ENCODE measurements at regions not wholly inside any gene's neighbourhood (a gene's known extent, or its start where the extent isn't known, plus 50 kb on each side); places are given as distances from the start of the nearest gene placed in this dataset.

GRCh38 chr6:71047417-71047816, 90.6 kb upstream of the B3GAT2 start:
- TF ChIP-seq EZH2phosphoT487 (conservative IDR thresholded peaks at IDR 0.05; ENCODE audit: low read length): no peak
- no peak for TF ChIP-seq CTCF (IDR thresholded peaks at IDR 0.05; ENCODE audit: insufficient read depth, low read length, poor library complexity, severe bottlenecking)

All from SU-DHL-6 (cell line).